Smooth muscle cell (in vitro differentiated cells): ENCODE measurements at regions not wholly inside any gene's neighbourhood (a gene's known extent, or its start where the extent isn't known, plus 50 kb on each side); places are given as distances from the start of the nearest gene placed in this dataset.

ENCODE experiments used
- DNase-seq: peaks from one replicate; lab custom pipeline; 2025; ENCODE audit not compliant: unreplicated experiment; lab: John Stamatoyannopoulos, UW
- H2AFZ ChIP-seq: fragments of 200-600 bp; sonication (generic); 2 replicates; pipeline ENCODE4 v1.6.0; 2016; ENCODE audit warnings: antibody characterized with exemption, low read depth, mild to moderate bottlenecking
- H3F3A ChIP-seq: fragments of 200-600 bp; sonication (generic); 2 replicates; pipeline ENCODE4 v1.6.0; 2017; ENCODE audit warnings: antibody characterized with exemption, low read depth
- H3K27ac ChIP-seq: fragments of 200-600 bp; sonication (generic); 2 replicates; pipeline ENCODE4 v1.5.1; 2016; ENCODE audit warnings: low read depth, mild to moderate bottlenecking
- H3K27me3 ChIP-seq: fragments of 200-600 bp; sonication (generic); 2 replicates; pipeline ENCODE4 v1.6.1; 2016; ENCODE audit warnings: low read depth, mild to moderate bottlenecking
- H3K36me3 ChIP-seq: fragments of 200-600 bp; sonication (generic); 2 replicates; pipeline ENCODE4 v1.5.1; 2016; ENCODE audit warnings: low read depth
- H3K4me1 ChIP-seq: fragments of 200-600 bp; sonication (generic); 2 replicates; pipeline ENCODE4 v1.5.1; 2016; ENCODE audit warnings: low read depth
- H3K4me2 ChIP-seq: fragments of 200-600 bp; sonication (generic); 2 replicates; pipeline ENCODE4 v1.6.0; 2016; ENCODE audit warnings: mild to moderate bottlenecking
- H3K4me3 ChIP-seq: fragments of 200-600 bp; sonication (generic); 2 replicates; pipeline ENCODE4 v1.5.1; 2016; ENCODE audit warnings: mild to moderate bottlenecking
- H3K79me2 ChIP-seq: fragments of 200-600 bp; sonication (generic); 2 replicates; pipeline ENCODE4 v1.6.0; 2016; ENCODE audit warnings: low read depth, mild to moderate bottlenecking
- H3K9ac ChIP-seq: fragments of 200-600 bp; sonication (generic); 2 replicates; pipeline ENCODE4 v1.6.0; 2016; ENCODE audit warnings: low read depth
- H3K9me3 ChIP-seq: fragments of 200-600 bp; sonication (generic); replicated peaks from 2 replicates; pipeline ENCODE4 v1.5.1; 2016; ENCODE audit warnings: low read depth
- H4K20me1 ChIP-seq: fragments of 200-600 bp; sonication (generic); 2 replicates; pipeline ENCODE4 v1.6.0; 2016; ENCODE audit warnings: low read depth
- WGBS: methylation state at CpG from one replicate; pipeline ENCODE4 v1.1.7; 2016; ENCODE audit warnings: low lambda C conversion rate; 5-methylcytosine and 5-hydroxymethylcytosine counted together
- TF ChIP-seq, protein P1 (sequence below): fragments of 200-600 bp; sonication (generic); IDR thresholded peaks from 2 replicates; pipeline ENCODE4 v1.5.1; 2017; ENCODE audit warnings: borderline replicate concordance, mild to moderate bottlenecking, antibody characterized with exemption; ENCODE audit not compliant: insufficient read depth, poor library complexity, severe bottlenecking

DNA sequence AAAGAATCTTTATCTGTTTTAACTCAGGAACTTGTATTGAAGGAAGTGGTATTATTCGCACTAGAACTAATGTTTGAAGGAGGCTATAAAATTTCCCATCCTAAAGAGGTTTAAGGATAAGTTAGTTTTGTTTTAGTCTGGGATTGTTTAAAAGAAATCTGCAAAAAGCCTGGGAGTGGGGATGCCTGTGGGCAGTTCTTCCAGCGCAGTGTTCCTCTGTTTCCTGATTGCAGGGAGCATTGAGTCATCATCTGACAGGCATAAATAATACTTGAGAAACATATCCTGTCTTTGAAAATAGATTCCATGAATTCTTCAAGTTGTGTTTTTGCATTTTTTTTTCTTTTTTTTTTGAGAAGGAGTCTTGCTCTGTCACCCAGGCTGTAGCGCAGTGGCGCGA is 350.8 kb upstream of the PTBP2 start:
- H3K27me3 ChIP-seq: no peaks in the 10 kb centered on the region
- H3K79me2 ChIP-seq: no peaks in the 10 kb centered on the region
- no peaks in the 10 kb centered on the region for H3K4me1 ChIP-seq
- H4K20me1 ChIP-seq: no peaks in the 10 kb centered on the region
- peak overlapping the region; percentile 22 for H3K27ac ChIP-seq
- no peak overlapping the region for H3K9ac ChIP-seq
- DNase-seq: no peak
- no peaks in the 10 kb centered on the region for H3K36me3 ChIP-seq
- WGBS: 27% methylated on average over 5 of the region's 5 CpGs
- H3K9me3 ChIP-seq: no peaks in the 10 kb centered on the region
- TF ChIP-seq, protein P1, sequence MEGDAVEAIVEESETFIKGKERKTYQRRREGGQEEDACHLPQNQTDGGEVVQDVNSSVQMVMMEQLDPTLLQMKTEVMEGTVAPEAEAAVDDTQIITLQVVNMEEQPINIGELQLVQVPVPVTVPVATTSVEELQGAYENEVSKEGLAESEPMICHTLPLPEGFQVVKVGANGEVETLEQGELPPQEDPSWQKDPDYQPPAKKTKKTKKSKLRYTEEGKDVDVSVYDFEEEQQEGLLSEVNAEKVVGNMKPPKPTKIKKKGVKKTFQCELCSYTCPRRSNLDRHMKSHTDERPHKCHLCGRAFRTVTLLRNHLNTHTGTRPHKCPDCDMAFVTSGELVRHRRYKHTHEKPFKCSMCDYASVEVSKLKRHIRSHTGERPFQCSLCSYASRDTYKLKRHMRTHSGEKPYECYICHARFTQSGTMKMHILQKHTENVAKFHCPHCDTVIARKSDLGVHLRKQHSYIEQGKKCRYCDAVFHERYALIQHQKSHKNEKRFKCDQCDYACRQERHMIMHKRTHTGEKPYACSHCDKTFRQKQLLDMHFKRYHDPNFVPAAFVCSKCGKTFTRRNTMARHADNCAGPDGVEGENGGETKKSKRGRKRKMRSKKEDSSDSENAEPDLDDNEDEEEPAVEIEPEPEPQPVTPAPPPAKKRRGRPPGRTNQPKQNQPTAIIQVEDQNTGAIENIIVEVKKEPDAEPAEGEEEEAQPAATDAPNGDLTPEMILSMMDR: no peak
- peak overlapping the region; percentile 30 for H3K4me2 ChIP-seq
- H3K4me3 ChIP-seq: no peak overlapping the region
- no peaks in the 10 kb centered on the region for H3F3A ChIP-seq
- no peak overlapping the region for H2AFZ ChIP-seq

DNA sequence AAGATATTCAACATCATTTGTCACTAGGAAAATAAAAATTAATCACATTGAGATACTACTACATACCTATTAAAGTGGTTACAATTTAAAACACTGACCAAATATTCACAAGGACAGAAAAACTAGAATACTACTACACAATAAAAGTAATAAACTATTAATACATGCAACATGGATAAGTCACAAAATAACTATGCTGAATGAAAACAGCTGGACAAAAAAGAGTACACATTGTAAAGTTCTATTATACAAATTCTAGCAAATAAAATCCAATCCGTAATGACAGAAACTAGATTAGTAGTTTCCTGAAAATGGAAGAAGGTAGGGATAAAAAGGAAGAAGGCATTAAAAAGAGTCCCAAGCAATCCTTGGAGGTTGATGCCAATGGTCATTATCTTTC is 348.7 kb upstream of the PTBP2 start:
- Histone ChIP-seq H3K9ac (no peak overlapping the region), H3K79me2 (no peaks in the 10 kb centered on the region), H3K4me2 (no peak overlapping the region), H3K27ac (no peak overlapping the region), H3K4me1 (no peaks in the 10 kb centered on the region), H3K27me3 (no peaks in the 10 kb centered on the region), H3K4me3 (no peak overlapping the region), H3K36me3 (no peaks in the 10 kb centered on the region), H2AFZ (no peak overlapping the region), H3K9me3 (no peaks in the 10 kb centered on the region), H3F3A (no peaks in the 10 kb centered on the region), H4K20me1 (no peaks in the 10 kb centered on the region)
- DNase-seq: no peak
- WGBS: 91% methylated on average over 1 of the region's 1 CpG
- TF ChIP-seq, protein P1: no peak

DNA sequence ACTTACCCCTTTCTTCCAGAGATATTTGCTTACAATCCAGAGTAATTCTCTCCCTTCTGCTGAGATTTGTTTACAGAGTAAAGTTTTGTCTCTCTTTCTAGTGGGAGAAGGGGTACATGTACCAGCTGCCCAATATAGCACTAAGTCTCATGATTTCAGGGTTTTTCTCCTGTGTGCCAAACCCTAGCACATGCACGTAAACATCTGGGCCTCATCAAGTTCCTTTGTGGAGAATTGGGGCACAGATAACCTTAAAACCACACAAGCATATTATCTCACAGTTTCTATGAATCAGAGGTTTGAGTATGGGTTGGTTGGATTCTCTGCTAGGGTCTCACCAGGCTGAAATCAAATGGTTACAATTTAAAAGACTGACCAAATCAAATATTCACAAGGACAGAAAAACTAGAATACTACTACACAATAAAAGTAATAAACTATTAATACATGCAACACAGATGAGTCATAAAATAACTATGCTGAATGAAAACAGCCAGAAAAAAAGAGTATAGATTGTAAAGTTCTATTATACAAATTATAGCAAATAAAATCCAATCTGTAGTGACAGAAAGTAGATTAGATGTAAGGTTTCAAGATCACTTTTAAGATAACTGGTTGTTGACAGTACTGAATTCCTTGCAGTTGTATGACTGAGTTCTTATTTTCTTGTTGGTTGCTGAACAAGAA is 347.4 kb upstream of the PTBP2 start:
- peak overlapping the region; percentile 11 for H3K27ac ChIP-seq

More for the DNA sequence above, 347.4 kb upstream of the PTBP2 start:
- no peaks in the 10 kb centered on the region for H3K36me3 ChIP-seq
- TF ChIP-seq, protein P1: no peak
- H3K9ac ChIP-seq: no peak overlapping the region
- no peaks in the 10 kb centered on the region for H3K27me3 ChIP-seq
- DNase-seq: no peak
- no peak overlapping the region for H2AFZ ChIP-seq
- H3F3A ChIP-seq: no peaks in the 10 kb centered on the region
- WGBS: 20% methylated on average over 1 of the region's 1 CpG
- H3K9me3 ChIP-seq: no peaks in the 10 kb centered on the region
- H3K4me2 ChIP-seq: peak overlapping the region; percentile 9
- no peaks in the 10 kb centered on the region for H3K79me2 ChIP-seq
- H3K4me3 ChIP-seq: no peak overlapping the region
- no peaks in the 10 kb centered on the region for H4K20me1 ChIP-seq
- H3K4me1 ChIP-seq: no peaks in the 10 kb centered on the region
